ENCODE measurements at regions not wholly inside any gene's neighbourhood (a gene's known extent, or its start where the extent isn't known, plus 50 kb on each side); places are given as distances from the start of the nearest gene placed in this dataset.
"Not testable (repeated sequence)": the region's sequence is repeated elsewhere in the genome, so short reads cannot be mapped to it uniquely, and the experiment has no call there.

DNA sequence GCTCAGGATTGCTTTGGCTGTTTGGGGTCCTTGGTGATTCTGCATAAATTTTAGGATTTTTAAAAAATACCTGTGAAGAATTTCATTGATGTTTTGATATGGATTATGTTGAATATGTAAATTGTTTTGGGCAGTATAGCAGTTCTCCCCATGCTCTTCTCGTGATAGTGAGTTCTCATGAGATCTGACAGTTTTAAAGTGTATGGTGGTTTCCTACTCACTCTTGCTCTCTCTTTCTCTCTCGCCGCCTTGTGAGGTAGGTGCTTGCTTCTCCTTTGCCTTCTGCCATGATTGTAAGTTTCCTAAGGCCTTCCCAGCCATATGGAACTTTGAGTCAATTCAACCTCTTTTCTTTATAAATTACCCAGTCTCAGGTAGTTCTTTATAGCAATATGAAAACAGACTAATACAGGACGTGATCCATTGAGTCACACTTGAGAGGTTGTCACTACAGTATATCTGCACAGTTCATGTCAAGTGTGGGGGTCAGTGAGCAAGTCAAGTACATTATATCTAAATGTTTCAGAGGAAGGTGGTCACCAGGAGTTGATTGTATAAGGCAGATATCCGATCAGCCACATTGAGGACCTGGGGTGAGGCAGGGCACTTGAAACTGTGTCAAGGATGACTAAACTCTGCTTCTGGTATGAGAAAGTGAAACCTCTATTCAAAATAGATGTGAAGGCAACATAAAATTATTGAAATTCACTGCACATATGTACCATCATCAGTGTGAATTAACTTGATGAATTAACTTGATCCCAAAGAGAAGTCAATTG, 70.7 kb upstream of the CCDC179 start:
- no peak overlapping the region for H3K4me3 ChIP-seq (ENCODE audit: control insufficient read depth, low read depth, low read length)
- TF ChIP-seq, protein P1, sequence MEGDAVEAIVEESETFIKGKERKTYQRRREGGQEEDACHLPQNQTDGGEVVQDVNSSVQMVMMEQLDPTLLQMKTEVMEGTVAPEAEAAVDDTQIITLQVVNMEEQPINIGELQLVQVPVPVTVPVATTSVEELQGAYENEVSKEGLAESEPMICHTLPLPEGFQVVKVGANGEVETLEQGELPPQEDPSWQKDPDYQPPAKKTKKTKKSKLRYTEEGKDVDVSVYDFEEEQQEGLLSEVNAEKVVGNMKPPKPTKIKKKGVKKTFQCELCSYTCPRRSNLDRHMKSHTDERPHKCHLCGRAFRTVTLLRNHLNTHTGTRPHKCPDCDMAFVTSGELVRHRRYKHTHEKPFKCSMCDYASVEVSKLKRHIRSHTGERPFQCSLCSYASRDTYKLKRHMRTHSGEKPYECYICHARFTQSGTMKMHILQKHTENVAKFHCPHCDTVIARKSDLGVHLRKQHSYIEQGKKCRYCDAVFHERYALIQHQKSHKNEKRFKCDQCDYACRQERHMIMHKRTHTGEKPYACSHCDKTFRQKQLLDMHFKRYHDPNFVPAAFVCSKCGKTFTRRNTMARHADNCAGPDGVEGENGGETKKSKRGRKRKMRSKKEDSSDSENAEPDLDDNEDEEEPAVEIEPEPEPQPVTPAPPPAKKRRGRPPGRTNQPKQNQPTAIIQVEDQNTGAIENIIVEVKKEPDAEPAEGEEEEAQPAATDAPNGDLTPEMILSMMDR (conservative IDR thresholded peaks at IDR 0.05; ENCODE audit: control insufficient read depth, insufficient read depth, low read depth, low read length): no peak
- DNase-seq (ENCODE audit: low read depth): no peak

GRCh38 chr11:22938691-22939090, 78.4 kb upstream of the CCDC179 start:
- TF ChIP-seq, protein P1 (conservative IDR thresholded peaks at IDR 0.05; ENCODE audit: control insufficient read depth, insufficient read depth, low read depth, low read length): no peak
- H3K4me3 ChIP-seq (ENCODE audit: control insufficient read depth, low read depth, low read length): no peak overlapping the region
- no peak for DNase-seq (ENCODE audit: low read depth)

DNA sequence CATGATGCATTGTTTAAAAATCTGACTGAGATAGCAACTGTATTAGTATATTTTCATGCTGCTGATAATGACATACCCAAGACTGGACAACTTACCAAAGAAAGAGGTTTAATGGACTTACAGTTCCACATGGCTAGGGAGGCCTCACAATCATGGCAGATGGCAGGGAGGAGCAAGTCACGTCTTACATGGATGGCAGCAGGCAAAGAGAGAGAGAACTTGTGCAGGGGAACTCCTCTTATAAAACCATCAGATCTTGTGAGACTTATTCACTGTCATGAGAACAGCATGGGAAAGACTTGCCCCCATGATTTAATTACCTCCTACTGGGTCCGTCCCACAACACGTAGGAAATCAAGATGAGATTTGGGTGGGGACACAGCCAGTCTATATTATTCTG, 81.3 kb upstream of the CCDC179 start:
- not testable (repeated sequence) for H3K4me3 ChIP-seq (ENCODE audit: control insufficient read depth, low read depth, low read length); DNase-seq (ENCODE audit: low read depth)

DNA sequence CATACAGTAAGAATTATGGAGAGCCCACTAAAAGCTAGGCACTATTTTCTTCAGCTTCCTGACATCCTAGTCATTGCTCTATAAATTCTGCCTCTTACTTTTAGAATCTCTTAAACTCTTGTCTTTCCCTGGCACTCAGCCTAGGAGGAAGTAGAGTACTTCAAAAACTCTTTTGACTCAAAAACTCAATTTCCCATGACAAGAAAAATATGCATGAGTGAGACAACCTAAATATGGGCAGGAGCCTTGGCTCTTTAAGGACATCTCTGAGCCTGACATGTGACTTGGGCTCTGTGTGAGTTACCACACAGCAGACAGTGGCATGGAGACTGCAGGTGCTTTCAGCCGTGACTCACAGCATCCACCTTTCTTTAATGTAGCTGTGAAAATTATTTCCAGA, 97.5 kb upstream of the CCDC179 start:
- no peak overlapping the region for H3K4me3 ChIP-seq (ENCODE audit: control insufficient read depth, low read depth, low read length)
- TF ChIP-seq, protein P1 (conservative IDR thresholded peaks at IDR 0.05; ENCODE audit: control insufficient read depth, insufficient read depth, low read depth, low read length): no peak
- no peak for DNase-seq (ENCODE audit: low read depth)

DNA sequence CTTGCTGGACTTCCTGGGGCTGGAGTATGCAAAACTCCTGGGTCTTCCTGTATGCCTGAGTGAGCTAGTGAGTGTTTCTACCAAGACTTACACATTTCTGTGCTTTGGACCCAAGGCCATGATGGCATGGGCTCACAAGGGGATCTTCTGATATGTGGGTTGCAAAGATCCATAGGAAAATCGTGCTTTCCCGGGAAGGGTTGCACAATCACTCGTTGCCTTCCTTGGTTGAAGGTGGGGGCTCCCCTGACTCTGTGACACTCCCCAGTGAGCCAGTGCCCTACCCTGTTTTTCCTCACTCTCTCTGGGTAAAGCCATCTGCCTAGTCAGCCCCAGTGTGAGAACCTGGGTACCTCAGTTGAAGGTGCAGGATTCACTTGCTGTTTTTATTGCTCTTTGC, 114.0 kb upstream of the CCDC179 start:
- no peak overlapping the region for H3K4me3 ChIP-seq (ENCODE audit: control insufficient read depth, low read depth, low read length)
- TF ChIP-seq, protein P1 (conservative IDR thresholded peaks at IDR 0.05; ENCODE audit: control insufficient read depth, insufficient read depth, low read depth, low read length): no peak
- no peak for DNase-seq (ENCODE audit: low read depth)

GRCh38 chr11:22976146-22976545, 115.9 kb upstream of the CCDC179 start:
- TF ChIP-seq, protein P1 (conservative IDR thresholded peaks at IDR 0.05; ENCODE audit: control insufficient read depth, insufficient read depth, low read depth, low read length): no peak
- peak; percentile 80 for DNase-seq (ENCODE audit: low read depth)

GRCh38 chr11:22982903-22983302, 122.6 kb upstream of the CCDC179 start:
- DNase-seq (ENCODE audit: low read depth): no peak
- no peak overlapping the region for H3K4me3 ChIP-seq (ENCODE audit: control insufficient read depth, low read depth, low read length)
- TF ChIP-seq, protein P1 (conservative IDR thresholded peaks at IDR 0.05; ENCODE audit: control insufficient read depth, insufficient read depth, low read depth, low read length): no peak

More at GRCh38 chr11:22976146-22976545, 115.9 kb upstream of the CCDC179 start:
- no peak overlapping the region for H3K4me3 ChIP-seq (ENCODE audit: control insufficient read depth, low read depth, low read length)
